ENCODE measurements at regions not wholly inside any gene's neighbourhood (a gene's known extent, or its start where the extent isn't known, plus 50 kb on each side); places are given as distances from the start of the nearest gene placed in this dataset.

DNA sequence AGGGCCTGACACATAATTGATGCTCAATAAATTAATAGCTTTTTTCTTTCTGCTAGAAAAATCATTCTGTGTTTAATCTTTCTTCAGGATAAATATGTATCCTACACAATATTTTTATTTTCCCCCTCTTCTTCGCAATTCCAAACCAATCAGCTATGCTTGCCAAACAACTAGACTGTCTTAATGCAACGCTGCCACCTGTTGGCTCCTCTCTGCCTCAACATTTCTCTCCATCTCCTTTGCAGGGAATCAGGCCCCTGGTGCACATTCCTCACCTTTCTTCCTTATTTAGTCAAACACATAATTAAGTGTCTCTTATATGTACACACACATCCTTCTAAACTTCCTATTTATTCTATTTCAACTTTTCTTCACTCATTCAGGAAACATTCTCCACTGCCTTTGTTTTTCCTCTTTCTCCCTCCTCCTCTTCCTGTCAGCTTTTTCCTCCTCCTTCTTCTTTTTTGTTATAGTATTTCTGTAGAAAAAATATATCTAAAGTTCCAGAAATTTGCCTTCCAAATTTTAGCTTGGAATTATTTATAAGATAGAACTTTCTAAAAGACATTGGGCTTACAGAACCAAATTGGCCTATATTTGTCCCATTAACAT is 406.0 kb downstream of the PRKD1 start:
- Mint-ChIP-seq H3K36me3 (ENCODE audit: low read depth) (no peaks in the 10 kb centered on the region), H3K4me3 (no peak overlapping the region), H3K27me3 (ENCODE audit: insufficient read depth) (peaks cover 2% of the 10 kb centered on the region), H3K9me3 (peaks cover 2% of the 10 kb centered on the region), H3K27ac (no peak overlapping the region), H3K4me1 (no peaks in the 10 kb centered on the region)
- Histone ChIP-seq H3K4me1 (ENCODE audit: control insufficient read depth, insufficient read depth, low read length) (no peaks in the 10 kb centered on the region), H3K27me3 (ENCODE audit: control insufficient read depth, insufficient read depth, low read length, poor library complexity, severe bottlenecking) (no peaks in the 10 kb centered on the region), H3K9ac (ENCODE audit: extremely low read depth, low read length, poor library complexity, severe bottlenecking) (no peak overlapping the region), H3K36me3 (ENCODE audit: control insufficient read depth, insufficient read depth, low read length) (no peaks in the 10 kb centered on the region), H3K27ac (ENCODE audit: low read depth, low read length) (no peak overlapping the region), H3K4me3 (ENCODE audit: low read length) (no peak overlapping the region), H3K9me3 (ENCODE audit: control insufficient read depth, low read length) (no peaks in the 10 kb centered on the region)
- TF ChIP-seq, protein P1, sequence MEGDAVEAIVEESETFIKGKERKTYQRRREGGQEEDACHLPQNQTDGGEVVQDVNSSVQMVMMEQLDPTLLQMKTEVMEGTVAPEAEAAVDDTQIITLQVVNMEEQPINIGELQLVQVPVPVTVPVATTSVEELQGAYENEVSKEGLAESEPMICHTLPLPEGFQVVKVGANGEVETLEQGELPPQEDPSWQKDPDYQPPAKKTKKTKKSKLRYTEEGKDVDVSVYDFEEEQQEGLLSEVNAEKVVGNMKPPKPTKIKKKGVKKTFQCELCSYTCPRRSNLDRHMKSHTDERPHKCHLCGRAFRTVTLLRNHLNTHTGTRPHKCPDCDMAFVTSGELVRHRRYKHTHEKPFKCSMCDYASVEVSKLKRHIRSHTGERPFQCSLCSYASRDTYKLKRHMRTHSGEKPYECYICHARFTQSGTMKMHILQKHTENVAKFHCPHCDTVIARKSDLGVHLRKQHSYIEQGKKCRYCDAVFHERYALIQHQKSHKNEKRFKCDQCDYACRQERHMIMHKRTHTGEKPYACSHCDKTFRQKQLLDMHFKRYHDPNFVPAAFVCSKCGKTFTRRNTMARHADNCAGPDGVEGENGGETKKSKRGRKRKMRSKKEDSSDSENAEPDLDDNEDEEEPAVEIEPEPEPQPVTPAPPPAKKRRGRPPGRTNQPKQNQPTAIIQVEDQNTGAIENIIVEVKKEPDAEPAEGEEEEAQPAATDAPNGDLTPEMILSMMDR (conservative IDR thresholded peaks at IDR 0.05) = peak; percentile 90
- DNase-seq = peak; percentile 82
- 19 to 34% methylated on average over 2 of the region's 2 CpGs for WGBS, 2 experiments (ENCODE audit: insufficient coverage in 1 of 2, insufficient read length in 1 of 2)
